ENCODE measurements at regions not wholly inside any gene's neighbourhood (a gene's known extent, or its start where the extent isn't known, plus 50 kb on each side); places are given as distances from the start of the nearest gene placed in this dataset.

GRCh38 chr6:169998457-169998856 lies 247.0 kb downstream of the ERMARD start:
- peaks cover 15% of the 10 kb centered on the region for H3K4me1 ChIP-seq (ENCODE audit: control insufficient read depth, insufficient read depth, low read length)
- peaks cover 5% of the 10 kb centered on the region for H3K36me3 Mint-ChIP-seq
- no peak overlapping the region for H3K27ac Mint-ChIP-seq
- peaks cover 4 to 14% of the 10 kb centered on the region in 2 donors for H3K27me3 Mint-ChIP-seq (ENCODE audit: low read depth in 2 of 2)
- H3K4me3 Mint-ChIP-seq: no peak overlapping the region
- no peaks in the 10 kb centered on the region for H3K36me3 ChIP-seq (ENCODE audit: control insufficient read depth, insufficient read depth, low read length)
- DNase-seq: no peak
- H3K27me3 ChIP-seq (ENCODE audit: control insufficient read depth, insufficient read depth, low read length): no peaks in the 10 kb centered on the region
- ATAC-seq: no peak
- no peaks in the 10 kb centered on the region for H3K9me3 Mint-ChIP-seq
- intact Hi-C loops (cut with micrococcal nuclease): no loop called here
- no peak for TF ChIP-seq CTCF (IDR thresholded peaks at IDR 0.05)
- H3K4me1 Mint-ChIP-seq: peaks cover 0 to 4% of the 10 kb centered on the region in 2 donors
- H3K27ac ChIP-seq (ENCODE audit: low read length): no peak overlapping the region
- H3K9me3 ChIP-seq (ENCODE audit: control insufficient read depth, insufficient read depth, low read length): peaks cover 1% of the 10 kb centered on the region
- no peak overlapping the region for H3K4me3 ChIP-seq (ENCODE audit: low read length)
- 79% methylated on average over 7 of the region's 7 CpGs for WGBS (ENCODE audit: insufficient coverage)

GRCh38 chr6:169997930-169998218 lies 246.5 kb downstream of the ERMARD start:
- no peak for TF ChIP-seq CTCF (IDR thresholded peaks at IDR 0.05)
- intact Hi-C loops (cut with micrococcal nuclease): no loop called here
- H3K27ac ChIP-seq (ENCODE audit: low read length): no peak overlapping the region

GRCh38 chr6:169997187-169997929 lies 245.9 kb downstream of the ERMARD start:
- Mint-ChIP-seq H3K9me3 (no peaks in the 10 kb centered on the region), H3K4me3 (no peak overlapping the region), H3K27me3 (ENCODE audit: low read depth in 2 of 2) (peaks cover 4 to 14% of the 10 kb centered on the region in 2 donors), H3K36me3 (peaks cover 3% of the 10 kb centered on the region), H3K27ac (no peak overlapping the region), H3K4me1 (peaks cover 0 to 8% of the 10 kb centered on the region in 2 donors)
- no peaks in the 10 kb centered on the region for H3K9me3 ChIP-seq (ENCODE audit: control insufficient read depth, insufficient read depth, low read length)
- H3K4me3 ChIP-seq (ENCODE audit: low read length): no peak overlapping the region
- DNase-seq: peak in 1 of 2 donors; percentile 7
- H3K4me1 ChIP-seq (ENCODE audit: control insufficient read depth, insufficient read depth, low read length): peaks cover 26% of the 10 kb centered on the region
- 87% methylated on average over 11 of the region's 11 CpGs for WGBS (ENCODE audit: insufficient coverage)
- H3K27ac ChIP-seq (ENCODE audit: low read length): no peak overlapping the region
- no peak for TF ChIP-seq CTCF (IDR thresholded peaks at IDR 0.05)
- H3K27me3 ChIP-seq (ENCODE audit: control insufficient read depth, insufficient read depth, low read length): no peaks in the 10 kb centered on the region
- ATAC-seq: peak in 1 of 3 donors; percentile 8
- intact Hi-C loops (cut with micrococcal nuclease): no loop called here
- no peaks in the 10 kb centered on the region for H3K36me3 ChIP-seq (ENCODE audit: control insufficient read depth, insufficient read depth, low read length)

More at GRCh38 chr6:169997930-169998218, 246.5 kb downstream of the ERMARD start:
- Mint-ChIP-seq H3K4me1 (peaks cover 0 to 4% of the 10 kb centered on the region in 2 donors), H3K27me3 (ENCODE audit: low read depth in 2 of 2) (peaks cover 4 to 14% of the 10 kb centered on the region in 2 donors), H3K4me3 (no peak overlapping the region), H3K27ac (no peak overlapping the region), H3K36me3 (peaks cover 5% of the 10 kb centered on the region), H3K9me3 (no peaks in the 10 kb centered on the region)
- Histone ChIP-seq H3K27me3 (ENCODE audit: control insufficient read depth, insufficient read depth, low read length) (no peaks in the 10 kb centered on the region), H3K4me1 (ENCODE audit: control insufficient read depth, insufficient read depth, low read length) (peaks cover 20% of the 10 kb centered on the region), H3K9me3 (ENCODE audit: control insufficient read depth, insufficient read depth, low read length) (no peaks in the 10 kb centered on the region), H3K4me3 (ENCODE audit: low read length) (no peak overlapping the region), H3K36me3 (ENCODE audit: control insufficient read depth, insufficient read depth, low read length) (no peaks in the 10 kb centered on the region)
- peak in 1 of 3 donors; percentile 29 for ATAC-seq
- peak in 1 of 2 donors; percentile 14 for DNase-seq
- whole genome bisulfite sequencing (ENCODE audit: insufficient coverage): 48% methylated on average over 7 of the region's 7 CpGs

All from natural killer cell (primary cell).